SK-N-SH (cell line): ENCODE measurements at regions not wholly inside any gene's neighbourhood (a gene's known extent, or its start where the extent isn't known, plus 50 kb on each side); places are given as distances from the start of the nearest gene placed in this dataset.

Experiments
- EP300 ChIP-seq, 2 experiments: IDR thresholded peaks; 2 replicates each; pipeline versions ENCODE4 v1.4.0 to v1.6.1; 2012; ENCODE audit warnings: borderline replicate concordance in 1 of 2, low read depth in 1 of 2, low read length in 1 of 2
- FOXJ3 ChIP-seq: sonication (generic); formaldehyde crosslinking; IDR thresholded peaks from 2 replicates; pipeline ENCODE4 v1.5.1; 2020; ENCODE audit warnings: mild to moderate bottlenecking, missing genetic modification reagents
- JUND ChIP-seq: IDR thresholded peaks from 2 replicates; pipeline ENCODE4 v1.4.0; 2012
- MXI1 ChIP-seq: IDR thresholded peaks from 2 replicates; pipeline ENCODE4 v1.6.1; 2012; ENCODE audit warnings: mild to moderate bottlenecking, low read depth, low read length, improper control_type of control experiment
- POLR2AphosphoS5 ChIP-seq: IDR thresholded peaks from 2 replicates; pipeline ENCODE4 v1.6.1; 2012; ENCODE audit warnings: low read depth, low read length
- RXRA ChIP-seq: IDR thresholded peaks from 2 replicates; pipeline ENCODE4 v1.4.0; 2012; ENCODE audit warnings: low read depth, mild to moderate bottlenecking, borderline replicate concordance
- SIN3A ChIP-seq: IDR thresholded peaks from 2 replicates; pipeline ENCODE4 v1.6.1; 2012; ENCODE audit warnings: low read depth, mild to moderate bottlenecking, low read length, moderate library complexity, borderline replicate concordance
- SMC3 ChIP-seq: IDR thresholded peaks from 2 replicates; pipeline ENCODE4 v1.6.1; 2012; ENCODE audit warnings: low read depth, low read length, improper control_type of control experiment
- TF ChIP-seq, protein P1 (sequence below): IDR thresholded peaks from 2 replicates; pipeline ENCODE4 v1.4.0; 2012; ENCODE audit warnings: low read depth
- TF ChIP-seq, protein P2 (sequence below): fragments of 200-600 bp; sonication (generic); IDR thresholded peaks from 2 replicates; pipeline ENCODE4 v1.6.1; 2017; ENCODE audit warnings: antibody characterized with exemption, mild to moderate bottlenecking, moderate library complexity
- TF ChIP-seq, protein P3 (sequence below): IDR thresholded peaks from 2 replicates; pipeline ENCODE4 v1.6.1; 2012; ENCODE audit warnings: mild to moderate bottlenecking, low read depth, low read length, moderate library complexity

DNA sequence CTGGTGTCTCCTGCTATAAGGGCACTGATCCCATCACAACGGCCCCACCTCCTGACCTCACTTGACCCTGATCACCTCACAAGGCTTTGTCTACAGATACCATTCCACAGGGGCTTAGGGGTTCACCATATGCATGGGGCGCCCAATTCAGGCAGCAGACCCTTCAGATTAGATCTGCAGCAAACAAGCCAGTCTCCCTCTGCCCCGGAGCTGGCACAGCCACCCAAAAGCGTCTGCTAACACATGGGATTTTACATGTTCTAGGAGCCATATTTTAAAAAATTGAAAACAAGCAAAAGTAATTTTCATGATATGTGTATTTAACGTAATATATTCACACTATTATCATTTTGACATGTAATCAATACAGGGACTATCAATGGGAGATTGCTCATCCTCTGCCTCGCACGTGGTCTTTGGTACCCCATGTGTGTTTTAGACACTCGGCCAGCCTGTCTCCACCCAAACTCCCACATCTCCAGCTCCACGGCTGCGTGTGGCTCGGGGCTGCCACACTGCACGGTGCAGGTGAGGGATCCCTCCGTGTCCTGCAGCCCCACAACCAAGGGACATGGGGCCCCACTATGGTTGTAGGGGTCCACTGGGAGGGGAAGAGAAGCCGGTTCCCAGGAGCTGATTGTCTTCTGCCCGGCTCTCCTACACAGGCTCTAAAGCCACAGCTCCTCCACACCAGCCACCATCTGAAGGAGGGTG is 107.6 kb downstream of the RBFOX3 start:
- TF ChIP-seq, protein P1, sequence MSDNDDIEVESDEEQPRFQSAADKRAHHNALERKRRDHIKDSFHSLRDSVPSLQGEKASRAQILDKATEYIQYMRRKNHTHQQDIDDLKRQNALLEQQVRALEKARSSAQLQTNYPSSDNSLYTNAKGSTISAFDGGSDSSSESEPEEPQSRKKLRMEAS, result no peak
- TF ChIP-seq POLR2AphosphoS5, result no peak
- TF ChIP-seq FOXJ3, result no peak
- TF ChIP-seq, protein P2, sequence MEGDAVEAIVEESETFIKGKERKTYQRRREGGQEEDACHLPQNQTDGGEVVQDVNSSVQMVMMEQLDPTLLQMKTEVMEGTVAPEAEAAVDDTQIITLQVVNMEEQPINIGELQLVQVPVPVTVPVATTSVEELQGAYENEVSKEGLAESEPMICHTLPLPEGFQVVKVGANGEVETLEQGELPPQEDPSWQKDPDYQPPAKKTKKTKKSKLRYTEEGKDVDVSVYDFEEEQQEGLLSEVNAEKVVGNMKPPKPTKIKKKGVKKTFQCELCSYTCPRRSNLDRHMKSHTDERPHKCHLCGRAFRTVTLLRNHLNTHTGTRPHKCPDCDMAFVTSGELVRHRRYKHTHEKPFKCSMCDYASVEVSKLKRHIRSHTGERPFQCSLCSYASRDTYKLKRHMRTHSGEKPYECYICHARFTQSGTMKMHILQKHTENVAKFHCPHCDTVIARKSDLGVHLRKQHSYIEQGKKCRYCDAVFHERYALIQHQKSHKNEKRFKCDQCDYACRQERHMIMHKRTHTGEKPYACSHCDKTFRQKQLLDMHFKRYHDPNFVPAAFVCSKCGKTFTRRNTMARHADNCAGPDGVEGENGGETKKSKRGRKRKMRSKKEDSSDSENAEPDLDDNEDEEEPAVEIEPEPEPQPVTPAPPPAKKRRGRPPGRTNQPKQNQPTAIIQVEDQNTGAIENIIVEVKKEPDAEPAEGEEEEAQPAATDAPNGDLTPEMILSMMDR, result no peak
- TF ChIP-seq MXI1, result no peak
- no peak for TF ChIP-seq EP300 (IDR thresholded peaks at IDR 0.05; ENCODE audit: borderline replicate concordance in 1 of 2, low read depth in 1 of 2, low read length in 1 of 2)
- TF ChIP-seq JUND, result no peak
- TF ChIP-seq, protein P3, sequence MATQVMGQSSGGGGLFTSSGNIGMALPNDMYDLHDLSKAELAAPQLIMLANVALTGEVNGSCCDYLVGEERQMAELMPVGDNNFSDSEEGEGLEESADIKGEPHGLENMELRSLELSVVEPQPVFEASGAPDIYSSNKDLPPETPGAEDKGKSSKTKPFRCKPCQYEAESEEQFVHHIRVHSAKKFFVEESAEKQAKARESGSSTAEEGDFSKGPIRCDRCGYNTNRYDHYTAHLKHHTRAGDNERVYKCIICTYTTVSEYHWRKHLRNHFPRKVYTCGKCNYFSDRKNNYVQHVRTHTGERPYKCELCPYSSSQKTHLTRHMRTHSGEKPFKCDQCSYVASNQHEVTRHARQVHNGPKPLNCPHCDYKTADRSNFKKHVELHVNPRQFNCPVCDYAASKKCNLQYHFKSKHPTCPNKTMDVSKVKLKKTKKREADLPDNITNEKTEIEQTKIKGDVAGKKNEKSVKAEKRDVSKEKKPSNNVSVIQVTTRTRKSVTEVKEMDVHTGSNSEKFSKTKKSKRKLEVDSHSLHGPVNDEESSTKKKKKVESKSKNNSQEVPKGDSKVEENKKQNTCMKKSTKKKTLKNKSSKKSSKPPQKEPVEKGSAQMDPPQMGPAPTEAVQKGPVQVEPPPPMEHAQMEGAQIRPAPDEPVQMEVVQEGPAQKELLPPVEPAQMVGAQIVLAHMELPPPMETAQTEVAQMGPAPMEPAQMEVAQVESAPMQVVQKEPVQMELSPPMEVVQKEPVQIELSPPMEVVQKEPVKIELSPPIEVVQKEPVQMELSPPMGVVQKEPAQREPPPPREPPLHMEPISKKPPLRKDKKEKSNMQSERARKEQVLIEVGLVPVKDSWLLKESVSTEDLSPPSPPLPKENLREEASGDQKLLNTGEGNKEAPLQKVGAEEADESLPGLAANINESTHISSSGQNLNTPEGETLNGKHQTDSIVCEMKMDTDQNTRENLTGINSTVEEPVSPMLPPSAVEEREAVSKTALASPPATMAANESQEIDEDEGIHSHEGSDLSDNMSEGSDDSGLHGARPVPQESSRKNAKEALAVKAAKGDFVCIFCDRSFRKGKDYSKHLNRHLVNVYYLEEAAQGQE, result no peak
- no peak for TF ChIP-seq RXRA
- TF ChIP-seq SIN3A, result no peak
- TF ChIP-seq SMC3, result no peak
